Erythroblast (primary cell): ENCODE measurements at regions not wholly inside any gene's neighbourhood (a gene's known extent, or its start where the extent isn't known, plus 50 kb on each side); places are given as distances from the start of the nearest gene placed in this dataset.
"Not testable (repeated sequence)": the region's sequence is repeated elsewhere in the genome, so short reads cannot be mapped to it uniquely, and the experiment has no call there.

Source experiments
- GATA1 ChIP-seq: IDR thresholded peaks from 2 replicates; pipeline ENCODE4 v1.6.1; 2011; ENCODE audit warnings: low read depth, mild to moderate bottlenecking, control low read depth, low read length, moderate library complexity
- POLR2A ChIP-seq: IDR thresholded peaks from 2 replicates; pipeline ENCODE4 v1.6.1; 2011; ENCODE audit warnings: mild to moderate bottlenecking, low read length

- not testable (repeated sequence) for TF ChIP-seq POLR2A, GATA1
Measured at GRCh38 chr1:81244612-81245011, 556.1 kb upstream of the ADGRL2 start.
